Activated CD4-positive, CD25-positive, alpha-beta regulatory T cell treated with anti-CD3 and anti-CD28 coated beads, Interleukin-2, amount 50 U/mL, for 16 hours (primary cell): ENCODE measurements at regions not wholly inside any gene's neighbourhood (a gene's known extent, or its start where the extent isn't known, plus 50 kb on each side); places are given as distances from the start of the nearest gene placed in this dataset.
"Not testable (repeated sequence)": the region's sequence is repeated elsewhere in the genome, so short reads cannot be mapped to it uniquely, and the experiment has no call there.

ENCODE experiments used
- DNase-seq: peaks from one replicate; pipeline ENCODE4 v3.0.0-alpha.2; 2020; ENCODE audit warnings: low read depth, low spot score

- DNase-seq, result no peak
Observed at GRCh38 chr15:69675731-69676130, 223.1 kb downstream of the RPLP1 start.

GRCh38 chr15:69677403-69677802 lies 224.8 kb downstream of the RPLP1 start:
- DNase-seq, result no peak

- DNase-seq, result no peak
Observed at GRCh38 chr15:69679623-69680228, 227.1 kb downstream of the RPLP1 start.

GRCh38 chr15:69684823-69685222 lies 232.2 kb downstream of the RPLP1 start:
- DNase-seq, result not testable (repeated sequence)

- DNase-seq, result no peak
Observed at GRCh38 chr15:69685512-69686452, 233.2 kb downstream of the RPLP1 start.

- no peak for DNase-seq
Observed at GRCh38 chr15:69686626-69687025, 234.0 kb downstream of the RPLP1 start.

GRCh38 chr15:69689133-69689532 lies 236.5 kb downstream of the RPLP1 start:
- no peak for DNase-seq

GRCh38 chr15:69691307-69692015 lies 238.8 kb downstream of the RPLP1 start:
- DNase-seq, result no peak

GRCh38 chr15:69692342-69692741 lies 239.7 kb downstream of the RPLP1 start:
- DNase-seq, result no peak

GRCh38 chr15:69693059-69693458 lies 240.4 kb downstream of the RPLP1 start:
- no peak for DNase-seq

- no peak for DNase-seq
Observed at GRCh38 chr15:69696946-69697345, 244.3 kb downstream of the RPLP1 start.

- DNase-seq, result no peak
Observed at GRCh38 chr15:69697916-69698315, 245.3 kb downstream of the RPLP1 start.

- DNase-seq, result no peak
Observed at GRCh38 chr15:69699096-69699495, 246.5 kb downstream of the RPLP1 start.

- no peak for DNase-seq
Observed at GRCh38 chr15:69700380-69700779, 247.8 kb downstream of the RPLP1 start.

GRCh38 chr15:69701198-69701597 lies 248.6 kb downstream of the RPLP1 start:
- DNase-seq, result no peak

GRCh38 chr15:69703532-69704187 lies 251.0 kb downstream of the RPLP1 start:
- no peak for DNase-seq

- DNase-seq, result no peak
Observed at GRCh38 chr15:69704229-69704628, 251.6 kb downstream of the RPLP1 start.

- DNase-seq, result no peak
Observed at GRCh38 chr15:69704700-69705099, 252.1 kb downstream of the RPLP1 start.

- DNase-seq, result no peak
Observed at GRCh38 chr15:69706353-69707097, 253.9 kb downstream of the RPLP1 start.

- DNase-seq, result not testable (repeated sequence)
Observed at GRCh38 chr15:69707241-69707640, 254.6 kb downstream of the RPLP1 start.
